Stimulated activated memory B cell treated with anti-CD40 and anti-IgM and Interleukin-4, amounts not matched to agents 10 μg/mL and 1 μg/mL and 100 μg/mL, for 72 hours (primary cell): ENCODE measurements at regions not wholly inside any gene's neighbourhood (a gene's known extent, or its start where the extent isn't known, plus 50 kb on each side); places are given as distances from the start of the nearest gene placed in this dataset.

Experiments used
- ATAC-seq: fragments of 150-1000 bp; cut with Tn5 transposase; 2 replicates; pipeline ENCODE4 v1.10.0; 2021
- H3K27ac Mint-ChIP-seq: one replicate; pipeline ENCODE4 v1.8.0; 2022; ENCODE audit warnings: mild to moderate bottlenecking, mixed read lengths
- H3K27me3 Mint-ChIP-seq: one replicate; pipeline ENCODE4 v1.8.0; 2022; ENCODE audit warnings: mixed read lengths
- H3K36me3 Mint-ChIP-seq: one replicate; pipeline ENCODE4 v1.8.0; 2022; ENCODE audit warnings: mixed read lengths
- H3K4me1 Mint-ChIP-seq: one replicate; pipeline ENCODE4 v1.8.0; 2022; ENCODE audit warnings: mixed read lengths
- H3K4me3 Mint-ChIP-seq: one replicate; pipeline ENCODE4 v1.8.0; 2022; ENCODE audit warnings: mild to moderate bottlenecking, moderate library complexity, mixed read lengths
- H3K9me3 Mint-ChIP-seq: one replicate; pipeline ENCODE4 v1.8.0; 2022; ENCODE audit warnings: mixed read lengths

DNA sequence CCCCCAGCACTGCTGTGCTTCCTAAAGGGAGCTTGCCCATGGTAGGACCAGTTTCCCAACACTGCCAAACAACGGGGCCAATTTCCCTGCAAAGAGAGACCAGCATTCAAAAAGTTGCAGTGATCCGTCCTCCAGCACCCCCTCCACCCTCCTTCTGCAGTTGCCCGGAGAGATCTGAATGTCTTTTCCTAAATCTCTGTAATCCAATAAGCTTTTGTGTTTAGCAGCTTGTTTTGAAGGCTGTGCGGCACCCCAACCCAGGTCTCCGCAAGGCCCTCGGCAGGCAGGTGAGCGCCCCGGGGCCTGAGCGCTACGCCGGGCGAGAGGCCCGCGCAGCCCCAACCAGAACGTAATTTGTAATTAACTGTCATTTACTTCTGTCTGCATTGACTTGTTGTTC lies 366.9 kb upstream of the IRX2 start:
- Mint-ChIP-seq H3K4me3 (no peak overlapping the region), H3K36me3 (no peaks in the 10 kb centered on the region), H3K27ac (no peak overlapping the region), H3K4me1 (no peaks in the 10 kb centered on the region), H3K27me3 (peaks cover 26% of the 10 kb centered on the region), H3K9me3 (no peaks in the 10 kb centered on the region)
- no peak for ATAC-seq

DNA sequence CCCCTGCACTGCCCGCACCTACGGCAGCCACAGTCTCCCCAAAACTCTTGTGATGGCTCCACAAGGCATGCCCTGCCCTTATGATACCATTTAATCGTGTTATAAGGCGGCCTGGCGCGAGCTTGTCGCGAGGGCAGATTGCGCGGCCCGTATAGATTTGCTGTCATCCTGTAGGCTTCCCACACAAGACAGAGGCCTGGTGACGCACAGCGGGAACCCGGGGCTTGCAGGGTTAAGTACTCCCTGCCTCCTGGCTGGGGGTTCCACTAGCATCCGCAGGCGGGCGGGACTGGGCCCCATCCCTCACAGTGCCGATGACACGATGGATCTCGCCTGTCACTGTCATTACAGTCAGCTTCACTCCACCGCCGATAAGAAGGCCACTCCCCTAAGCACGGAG lies 364.9 kb upstream of the IRX2 start:
- no peaks in the 10 kb centered on the region for H3K4me1 Mint-ChIP-seq
- H3K27me3 Mint-ChIP-seq: peaks cover 26% of the 10 kb centered on the region
- no peak overlapping the region for H3K27ac Mint-ChIP-seq
- no peaks in the 10 kb centered on the region for H3K9me3 Mint-ChIP-seq
- H3K4me3 Mint-ChIP-seq: no peak overlapping the region
- H3K36me3 Mint-ChIP-seq: no peaks in the 10 kb centered on the region
- ATAC-seq: peak; percentile 32

DNA sequence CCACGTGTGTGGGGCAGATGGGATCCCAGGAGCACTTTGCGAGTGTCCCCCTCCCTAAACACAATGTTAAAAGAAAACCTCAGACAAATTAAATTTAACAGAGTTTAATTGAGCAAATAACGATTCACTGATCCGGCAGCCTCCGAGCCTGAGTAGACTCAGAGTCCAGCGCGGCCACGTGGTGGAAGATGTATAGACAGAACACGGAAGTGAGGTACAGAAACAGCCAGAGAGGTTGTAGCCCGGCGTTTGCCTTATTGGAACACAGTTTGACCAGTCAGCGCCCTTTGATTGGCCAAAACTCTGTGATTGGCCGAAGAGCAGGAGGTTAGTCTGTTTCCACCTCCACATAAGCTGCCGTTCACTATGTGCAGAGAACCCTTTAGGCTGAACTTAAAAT lies 363.0 kb upstream of the IRX2 start:
- H3K4me1 Mint-ChIP-seq: no peaks in the 10 kb centered on the region
- H3K36me3 Mint-ChIP-seq: no peaks in the 10 kb centered on the region
- no peak overlapping the region for H3K27ac Mint-ChIP-seq
- no peaks in the 10 kb centered on the region for H3K9me3 Mint-ChIP-seq
- no peak overlapping the region for H3K4me3 Mint-ChIP-seq
- ATAC-seq: no peak
- H3K27me3 Mint-ChIP-seq: peaks cover 23% of the 10 kb centered on the region

DNA sequence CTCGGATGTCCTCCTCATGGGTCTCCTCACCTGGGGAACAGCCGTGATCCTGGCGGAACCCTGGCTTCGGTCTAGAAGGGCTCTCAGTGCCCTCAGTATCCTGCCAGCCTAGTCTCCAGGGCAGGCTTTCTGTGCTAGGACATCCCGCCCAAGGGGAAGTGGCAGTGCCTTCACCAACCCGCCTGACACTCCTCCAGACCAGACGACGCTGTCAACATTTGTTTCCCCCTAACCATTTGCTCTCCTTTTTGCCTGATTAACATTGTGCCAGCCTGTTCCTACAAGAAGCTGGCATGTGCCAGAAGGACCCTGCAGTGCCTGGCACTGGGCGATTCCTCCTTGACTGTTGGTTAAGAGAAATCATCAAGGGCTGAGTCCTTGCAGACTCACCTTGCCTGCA lies 358.9 kb upstream of the IRX2 start:
- H3K27ac Mint-ChIP-seq: no peak overlapping the region
- no peaks in the 10 kb centered on the region for H3K4me1 Mint-ChIP-seq
- ATAC-seq: no peak
- peaks cover 11% of the 10 kb centered on the region for H3K27me3 Mint-ChIP-seq
- H3K36me3 Mint-ChIP-seq: no peaks in the 10 kb centered on the region
- peaks cover 4% of the 10 kb centered on the region for H3K9me3 Mint-ChIP-seq
- no peak overlapping the region for H3K4me3 Mint-ChIP-seq

DNA sequence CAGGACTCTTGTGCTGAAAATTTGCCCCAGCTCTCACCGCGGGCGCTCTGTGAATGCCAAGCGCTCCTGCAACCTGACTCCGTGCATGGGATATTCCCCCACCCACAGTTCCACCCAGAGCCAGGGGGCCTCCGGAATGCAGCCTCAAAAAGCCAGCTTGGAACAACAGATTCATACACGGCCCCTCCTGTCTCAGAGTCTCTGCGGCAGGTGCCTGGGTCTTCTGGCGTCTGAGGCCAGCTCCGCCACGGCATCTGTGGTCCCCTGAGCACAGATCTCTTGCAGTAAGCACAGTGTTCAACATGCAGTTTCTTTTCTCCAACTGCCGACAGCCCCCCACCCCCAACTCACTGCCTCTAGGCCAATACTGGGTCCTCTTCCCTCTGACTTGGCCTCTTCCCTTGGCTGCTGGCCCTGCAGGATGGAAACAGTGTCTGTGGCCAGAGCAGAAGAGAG lies 355.7 kb upstream of the IRX2 start:
- H3K4me3 Mint-ChIP-seq: no peak overlapping the region
- no peaks in the 10 kb centered on the region for H3K36me3 Mint-ChIP-seq
- H3K27ac Mint-ChIP-seq: no peak overlapping the region
- H3K27me3 Mint-ChIP-seq: peaks cover 11% of the 10 kb centered on the region
- H3K9me3 Mint-ChIP-seq: peaks cover 4% of the 10 kb centered on the region
- no peak for ATAC-seq
- no peaks in the 10 kb centered on the region for H3K4me1 Mint-ChIP-seq

DNA sequence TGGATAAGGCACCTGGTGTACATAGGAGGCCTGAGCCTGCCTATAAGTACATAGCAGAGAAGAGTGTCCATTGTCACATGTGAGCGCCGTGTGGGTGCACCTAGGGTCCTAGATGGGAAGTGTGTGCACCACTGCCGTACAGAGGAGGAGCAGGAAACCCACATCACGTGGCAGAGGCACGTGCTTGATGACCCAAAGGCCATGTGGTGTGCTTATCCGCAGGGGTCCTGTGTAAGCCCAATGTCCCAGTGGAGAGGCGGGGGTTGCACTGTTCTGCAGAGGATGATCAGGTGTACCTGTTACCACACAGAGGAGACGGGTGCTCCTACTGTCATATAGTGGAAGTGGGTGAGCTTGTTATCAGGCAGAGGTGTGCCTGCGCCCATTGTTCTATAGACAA lies 354.1 kb upstream of the IRX2 start:
- Mint-ChIP-seq H3K4me3 (no peak overlapping the region), H3K9me3 (peaks cover 6% of the 10 kb centered on the region), H3K27ac (no peak overlapping the region), H3K27me3 (peaks cover 11% of the 10 kb centered on the region), H3K4me1 (no peaks in the 10 kb centered on the region), H3K36me3 (no peaks in the 10 kb centered on the region)
- no peak for ATAC-seq

DNA sequence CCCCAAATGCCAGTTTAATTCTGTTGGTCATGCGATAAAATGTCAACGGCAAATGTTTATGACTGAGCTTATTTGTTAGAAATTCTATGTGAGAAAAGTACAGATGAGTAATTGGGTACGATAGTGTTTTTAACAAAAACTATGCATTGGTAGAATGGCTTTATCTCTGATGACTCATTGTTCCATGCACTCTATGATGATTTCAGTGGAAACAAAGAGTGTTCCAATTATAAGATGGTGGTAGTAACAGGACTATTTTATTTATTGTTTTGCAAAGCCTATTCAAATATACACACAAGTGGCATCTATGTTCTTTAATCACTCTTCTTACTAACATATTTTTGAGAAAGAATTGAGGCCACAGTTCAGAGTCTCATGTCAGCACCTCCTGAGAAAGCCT lies 353.7 kb upstream of the IRX2 start:
- no peaks in the 10 kb centered on the region for H3K36me3 Mint-ChIP-seq
- no peak for ATAC-seq
- H3K4me3 Mint-ChIP-seq: no peak overlapping the region
- peaks cover 6% of the 10 kb centered on the region for H3K9me3 Mint-ChIP-seq
- peaks cover 11% of the 10 kb centered on the region for H3K27me3 Mint-ChIP-seq
- H3K4me1 Mint-ChIP-seq: no peaks in the 10 kb centered on the region
- H3K27ac Mint-ChIP-seq: no peak overlapping the region

DNA sequence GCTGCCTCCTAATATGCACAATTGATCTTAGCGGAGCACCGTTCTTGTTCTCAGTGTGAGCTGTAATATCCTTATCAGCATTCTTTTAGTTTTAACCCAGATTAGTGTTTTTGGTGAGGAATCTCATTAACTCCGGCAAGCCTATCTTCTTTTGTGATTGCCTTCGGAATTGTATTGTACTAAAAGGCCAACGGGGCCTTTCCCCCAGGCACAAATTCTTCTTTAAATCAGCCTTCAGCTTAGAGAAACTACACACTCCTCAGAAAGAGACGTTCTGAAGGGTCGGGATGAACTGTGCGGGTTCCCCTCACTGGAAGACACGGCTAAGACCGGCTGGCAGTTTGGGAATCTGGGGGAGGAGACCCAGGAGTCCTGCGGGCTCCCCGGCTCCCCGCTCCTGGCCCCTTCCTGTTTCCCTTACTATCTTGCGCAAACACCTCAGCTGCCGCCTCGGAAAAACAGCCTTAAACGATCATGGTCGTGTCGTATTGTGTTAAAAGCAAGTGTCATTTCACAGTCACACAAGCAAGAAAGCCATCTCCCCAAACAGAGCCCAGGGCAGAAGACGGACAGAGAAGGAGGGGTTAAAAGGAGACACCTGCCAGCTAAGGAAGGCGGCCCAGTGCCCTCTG lies 353.1 kb upstream of the IRX2 start:
- H3K36me3 Mint-ChIP-seq: no peaks in the 10 kb centered on the region

DNA sequence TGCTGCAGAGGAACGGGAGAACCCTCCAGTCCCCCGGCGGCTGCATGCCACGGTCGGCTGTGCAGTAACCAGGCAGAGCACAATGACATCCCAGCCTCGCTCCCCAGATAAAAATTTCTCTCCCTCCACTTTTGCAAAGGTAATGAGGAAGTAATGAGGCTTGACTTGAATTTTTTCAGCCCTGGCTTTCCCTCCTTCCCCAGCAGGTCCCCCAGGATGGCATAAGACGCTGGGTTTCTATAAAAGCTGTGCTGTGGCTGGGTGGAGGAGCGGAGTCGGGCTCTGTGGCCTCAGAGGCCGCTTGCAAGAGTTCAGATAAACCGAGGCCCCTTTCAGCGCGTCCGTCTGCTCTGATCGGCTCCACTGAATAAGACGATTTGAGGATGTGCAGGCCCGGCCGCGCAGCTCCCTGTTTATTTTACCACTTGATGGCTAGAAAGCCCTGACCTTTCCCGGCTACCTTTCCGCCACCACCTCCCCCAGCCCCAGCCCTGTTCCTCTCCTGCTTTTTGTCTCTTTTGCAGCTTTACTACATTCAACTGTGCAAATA lies 351.9 kb upstream of the IRX2 start:
- no peaks in the 10 kb centered on the region for H3K4me1 Mint-ChIP-seq
- H3K27ac Mint-ChIP-seq: no peak overlapping the region
- H3K36me3 Mint-ChIP-seq: no peaks in the 10 kb centered on the region
- H3K4me3 Mint-ChIP-seq: no peak overlapping the region
- H3K27me3 Mint-ChIP-seq: peaks cover 11% of the 10 kb centered on the region
- ATAC-seq: no peak
- H3K9me3 Mint-ChIP-seq: peaks cover 6% of the 10 kb centered on the region

More for the DNA sequence above, 353.1 kb upstream of the IRX2 start:
- ATAC-seq: no peak
- Mint-ChIP-seq H3K27me3 (peaks cover 11% of the 10 kb centered on the region), H3K9me3 (peaks cover 6% of the 10 kb centered on the region), H3K4me1 (no peaks in the 10 kb centered on the region), H3K27ac (no peak overlapping the region), H3K4me3 (no peak overlapping the region)

DNA sequence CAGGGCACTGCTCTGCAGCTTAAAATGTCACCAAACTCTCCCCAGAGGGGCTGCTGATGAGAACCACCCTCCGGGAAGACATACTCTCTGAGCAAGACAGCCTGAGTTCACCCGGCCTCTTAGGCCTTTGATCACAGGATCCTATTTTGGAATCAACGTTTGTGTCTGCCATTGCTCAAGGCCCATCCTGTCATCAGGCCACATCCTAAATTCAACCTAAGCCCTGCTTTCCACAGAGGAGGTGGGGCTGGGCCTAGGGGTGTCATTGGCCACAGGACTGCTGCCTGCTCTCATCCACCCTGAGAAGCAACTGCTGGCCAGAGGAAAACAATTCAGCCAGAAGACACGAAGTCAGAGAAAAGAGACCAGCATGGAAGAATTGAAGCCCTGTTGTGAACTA lies 351.1 kb upstream of the IRX2 start:
- peaks cover 11% of the 10 kb centered on the region for H3K27me3 Mint-ChIP-seq
- no peak overlapping the region for H3K4me3 Mint-ChIP-seq
- no peak overlapping the region for H3K27ac Mint-ChIP-seq
- H3K4me1 Mint-ChIP-seq: no peaks in the 10 kb centered on the region
- no peak for ATAC-seq
- H3K9me3 Mint-ChIP-seq: peaks cover 6% of the 10 kb centered on the region
- H3K36me3 Mint-ChIP-seq: no peaks in the 10 kb centered on the region

DNA sequence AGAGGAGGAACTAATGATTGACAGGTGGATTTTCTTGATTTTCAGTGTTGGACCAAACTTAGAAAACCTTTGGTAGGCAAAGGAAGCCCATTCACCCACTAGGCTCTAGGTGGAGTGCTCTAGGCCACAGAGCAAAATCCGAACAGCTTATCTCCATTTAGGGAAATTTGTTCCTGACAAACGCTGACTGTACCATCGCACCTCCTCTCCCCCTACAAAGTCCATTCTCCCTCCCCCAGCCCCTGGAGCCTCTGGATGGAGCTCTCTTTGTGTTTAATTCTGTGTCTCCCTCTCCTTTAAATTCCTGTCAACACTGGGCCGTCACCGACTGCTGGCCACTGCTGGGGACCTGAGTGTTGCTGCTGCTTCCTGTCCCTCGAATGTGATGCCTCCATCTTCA lies 350.1 kb upstream of the IRX2 start:
- Mint-ChIP-seq H3K4me3 (no peak overlapping the region), H3K27ac (no peak overlapping the region), H3K27me3 (peaks cover 3% of the 10 kb centered on the region), H3K9me3 (peaks cover 6% of the 10 kb centered on the region), H3K4me1 (no peaks in the 10 kb centered on the region), H3K36me3 (no peaks in the 10 kb centered on the region)
- no peak for ATAC-seq

DNA sequence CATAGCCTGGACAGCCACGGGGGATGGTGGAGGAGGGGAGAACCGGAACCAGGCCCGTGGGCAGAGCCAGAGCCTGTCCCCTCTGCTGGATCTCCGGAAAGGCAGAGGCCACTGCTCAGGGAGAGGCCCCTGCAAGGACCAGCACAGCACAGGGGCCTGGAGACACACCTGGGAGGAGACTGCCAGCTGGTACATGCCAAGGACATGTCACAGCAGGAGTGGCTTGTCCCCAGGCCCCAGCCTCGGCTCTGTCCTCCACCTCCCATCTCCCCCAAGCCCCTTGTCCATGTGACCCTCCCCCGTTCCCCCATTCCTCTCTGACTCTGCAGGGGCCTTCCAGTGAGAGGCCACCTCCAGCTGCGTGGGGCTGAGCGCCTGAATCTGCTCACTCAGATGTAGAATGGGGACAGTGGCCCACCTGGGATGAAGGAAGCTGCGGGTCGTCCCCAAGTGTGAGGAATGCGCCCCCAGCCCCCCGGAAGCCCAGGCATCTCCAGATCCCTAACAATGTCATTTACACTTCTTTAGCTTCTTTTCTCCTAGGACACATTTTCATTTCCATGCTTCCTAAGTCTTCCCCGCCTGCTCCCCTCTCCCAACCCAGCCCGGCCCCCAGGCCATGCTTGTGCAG lies 349.6 kb upstream of the IRX2 start:
- Mint-ChIP-seq H3K27ac (no peak overlapping the region), H3K36me3 (no peaks in the 10 kb centered on the region), H3K4me1 (no peaks in the 10 kb centered on the region), H3K9me3 (peaks cover 6% of the 10 kb centered on the region), H3K4me3 (no peak overlapping the region), H3K27me3 (no peaks in the 10 kb centered on the region)
- ATAC-seq: no peak

DNA sequence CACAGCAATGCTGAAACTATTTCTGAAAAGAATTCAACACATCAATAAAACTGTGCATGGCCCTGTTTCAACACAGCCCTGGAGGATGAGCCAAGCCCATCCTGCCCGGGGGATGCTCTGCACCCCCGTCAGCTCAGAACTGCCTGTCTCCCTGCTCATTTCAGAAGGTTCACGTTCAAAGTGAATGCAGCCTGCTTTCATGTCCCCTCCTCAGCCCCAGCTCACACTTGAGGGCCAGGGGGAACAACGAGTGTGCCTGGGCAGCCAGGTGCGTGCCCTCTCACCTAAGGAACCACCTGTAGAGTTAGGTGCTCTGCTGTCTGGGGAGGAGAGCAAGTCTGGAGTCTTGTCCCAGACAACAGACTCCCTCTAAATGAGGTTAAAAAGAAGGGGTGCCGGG lies 348.5 kb upstream of the IRX2 start:
- Mint-ChIP-seq H3K27me3 (no peaks in the 10 kb centered on the region), H3K36me3 (no peaks in the 10 kb centered on the region), H3K27ac (no peak overlapping the region), H3K9me3 (peaks cover 6% of the 10 kb centered on the region), H3K4me3 (no peak overlapping the region), H3K4me1 (no peaks in the 10 kb centered on the region)
- ATAC-seq: no peak

DNA sequence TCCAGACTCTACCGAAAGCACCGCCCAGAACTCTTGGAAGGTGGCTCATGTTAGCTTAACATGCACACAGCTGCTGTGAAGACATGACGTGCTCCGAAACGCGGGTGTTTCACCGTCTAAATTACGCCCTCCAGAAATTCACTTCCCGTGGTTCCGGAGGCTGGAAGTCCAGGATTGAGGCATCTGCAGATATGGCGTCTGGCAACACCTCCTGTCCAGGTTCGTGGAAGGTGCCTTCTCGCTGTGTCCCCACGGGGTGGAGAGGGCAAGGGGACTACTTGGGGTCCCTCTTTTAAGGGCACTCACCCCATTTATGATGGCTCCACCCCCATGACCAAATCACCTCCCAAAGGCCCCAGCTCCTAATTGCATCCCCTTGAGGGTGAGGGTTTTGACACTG lies 348.0 kb upstream of the IRX2 start:
- no peaks in the 10 kb centered on the region for H3K36me3 Mint-ChIP-seq
- H3K27me3 Mint-ChIP-seq: no peaks in the 10 kb centered on the region
- no peaks in the 10 kb centered on the region for H3K4me1 Mint-ChIP-seq
- peaks cover 6% of the 10 kb centered on the region for H3K9me3 Mint-ChIP-seq
- H3K4me3 Mint-ChIP-seq: no peak overlapping the region
- no peak overlapping the region for H3K27ac Mint-ChIP-seq
- ATAC-seq: no peak

DNA sequence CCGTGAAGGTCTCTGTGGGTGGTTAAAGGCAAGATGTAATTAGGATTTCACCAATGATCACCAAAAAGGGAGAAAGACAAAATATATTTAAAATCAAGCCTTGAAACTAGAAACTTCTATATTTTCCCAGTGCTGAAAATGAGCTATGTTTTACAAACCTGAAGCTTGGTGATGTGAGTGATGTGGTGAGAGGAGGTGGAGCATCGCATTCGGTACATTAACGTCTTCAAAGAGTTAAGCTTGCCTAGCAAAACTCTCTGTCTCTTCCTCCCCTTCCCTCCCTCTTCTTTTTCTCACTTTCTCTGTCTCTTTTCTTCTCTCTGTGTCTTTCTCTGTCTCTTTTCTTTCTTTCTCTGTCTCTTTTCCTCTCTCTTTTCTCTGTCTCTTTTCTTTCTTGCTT lies 347.3 kb upstream of the IRX2 start:
- Mint-ChIP-seq H3K27me3 (no peaks in the 10 kb centered on the region), H3K4me3 (no peak overlapping the region), H3K9me3 (peaks cover 10% of the 10 kb centered on the region), H3K27ac (no peak overlapping the region), H3K36me3 (no peaks in the 10 kb centered on the region), H3K4me1 (no peaks in the 10 kb centered on the region)
- no peak for ATAC-seq

DNA sequence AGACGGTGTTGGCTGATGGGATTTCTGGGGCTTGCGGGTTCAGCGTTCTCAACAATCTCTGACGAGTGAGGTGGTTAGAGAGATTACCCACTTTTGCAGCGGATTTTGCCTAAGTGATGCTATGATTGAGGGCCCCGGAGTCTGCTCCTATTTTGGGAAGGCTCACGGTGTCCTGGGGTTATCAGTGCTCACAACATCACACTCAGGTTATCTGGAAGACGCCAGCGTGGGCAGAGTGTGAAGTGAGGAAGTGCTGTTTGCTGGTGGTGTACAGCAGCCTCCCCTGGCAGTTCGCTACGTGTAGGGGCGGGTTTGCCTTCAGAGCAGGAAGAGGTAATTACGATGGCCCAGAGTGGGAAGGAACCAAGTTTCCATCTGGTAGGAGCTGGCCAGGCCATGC lies 341.2 kb upstream of the IRX2 start:
- Mint-ChIP-seq H3K4me3 (no peak overlapping the region), H3K27ac (no peak overlapping the region), H3K27me3 (no peaks in the 10 kb centered on the region), H3K4me1 (no peaks in the 10 kb centered on the region), H3K9me3 (peaks cover 12% of the 10 kb centered on the region), H3K36me3 (no peaks in the 10 kb centered on the region)
- no peak for ATAC-seq
